Endothelial cell of umbilical vein (primary cell): ENCODE measurements at regions not wholly inside any gene's neighbourhood (a gene's known extent, or its start where the extent isn't known, plus 50 kb on each side); places are given as distances from the start of the nearest gene placed in this dataset.

ENCODE experiments used
- BruUV-seq: library from RNA; stranded (reverse); fragments of 400-500 nt; replicated peaks from 2 replicates; lab custom pipeline; 2021; lab: Mats Ljungman, UMichigan
- CTCF ChIA-PET: fragments of 300-600, 350-600 bp; sonication (Branson Sonifier 250); formaldehyde crosslinking; loops from one replicate; lab custom pipeline; 2021; ENCODE audit warnings: antibody characterized with exemption, inconsistent platforms; lab: Charles Lee
- POLR2A ChIA-PET: fragments of 300-600, 350-600 bp; sonication (Branson Sonifier 250); formaldehyde crosslinking; loops from one replicate; lab custom pipeline; 2021; ENCODE audit warnings: antibody characterized with exemption, inconsistent platforms; lab: Charles Lee
- DNase-seq: peaks from one replicate; pipeline ENCODE4 v3.0.0-alpha.2; 2011; ENCODE audit warnings: low read depth, low spot score
- FAIRE-seq: peaks from 2 replicates; lab custom pipeline; 2011; peaks lifted over from hg19 to GRCh38; lab: Jason Lieb, UNC
- H2AFZ ChIP-seq: 2 replicates; pipeline ENCODE4 v1.6.0; 2012; ENCODE audit warnings: low read depth, low read length, control low read depth, inconsistent platforms
- H3K27ac ChIP-seq: 2 replicates; pipeline ENCODE4 v1.5.1; 2011; ENCODE audit warnings: low read depth, mild to moderate bottlenecking, control low read depth, low read length, moderate library complexity; ENCODE audit not compliant: insufficient read depth
- H3K27me3 ChIP-seq, 2 experiments: 2 replicates each; pipeline versions ENCODE4 v1.6.0 to v1.6.1; 2011; ENCODE audit warnings: low read length in 2 of 2, mixed read lengths in 1 of 2; ENCODE audit not compliant: control insufficient read depth in 2 of 2, insufficient read depth in 2 of 2
- H3K36me3 ChIP-seq, 2 experiments: 2 replicates in 1 of 2; 3 replicates in 1 of 2; pipeline ENCODE4 v1.5.1; 2011; ENCODE audit warnings: low read length in 2 of 2, mild to moderate bottlenecking in 1 of 2, moderate library complexity in 1 of 2; ENCODE audit not compliant: control insufficient read depth in 2 of 2, insufficient read depth in 2 of 2; ENCODE audit errors: extremely low read depth in 1 of 2
- H3K4me1 ChIP-seq: 3 replicates; pipeline ENCODE4 v1.5.1; 2011; ENCODE audit warnings: mild to moderate bottlenecking, low read length; ENCODE audit not compliant: control insufficient read depth, insufficient read depth; ENCODE audit errors: extremely low read depth
- H3K4me2 ChIP-seq: 2 replicates; pipeline ENCODE4 v1.6.1; 2011; ENCODE audit warnings: low read length, control low read depth, mixed read lengths; ENCODE audit not compliant: insufficient read depth
- H3K4me3 ChIP-seq, 3 experiments: fragments of 200-600 bp in 1 of 3; sonication (generic), shearing (Covaris generic) in 1 of 3; replicated peaks in 1 of 3; 2 replicates each; pipeline ENCODE4 v1.5.1; 2011 to 2016; ENCODE audit warnings: control low read depth in 3 of 3, low read length in 3 of 3, mild to moderate bottlenecking in 2 of 3, inconsistent platforms in 1 of 3, low read depth in 1 of 3, moderate library complexity in 1 of 3; ENCODE audit not compliant: insufficient read depth in 1 of 3
- H3K79me2 ChIP-seq: 2 replicates; pipeline ENCODE4 v1.6.0; 2012; ENCODE audit warnings: low read length, inconsistent platforms; ENCODE audit not compliant: control insufficient read depth, insufficient read depth
- H3K9ac ChIP-seq: replicated peaks from 2 replicates; pipeline ENCODE3; 2011; ENCODE audit warnings: low read length, control low read depth; ENCODE audit not compliant: insufficient read depth; ENCODE audit errors: extremely low read depth
- H3K9me1 ChIP-seq: replicated peaks from 3 replicates; pipeline ENCODE4 v1.6.0; 2011; ENCODE audit warnings: mild to moderate bottlenecking, low read length; ENCODE audit not compliant: control insufficient read depth, insufficient read depth; ENCODE audit errors: extremely low read depth
- H3K9me3 ChIP-seq: replicated peaks from 2 replicates; pipeline ENCODE4 v1.5.1; 2012; ENCODE audit warnings: low read length, inconsistent platforms; ENCODE audit not compliant: control insufficient read depth, insufficient read depth
- H4K20me1 ChIP-seq: replicated peaks from 2 replicates; pipeline ENCODE3; 2011; ENCODE audit warnings: mild to moderate bottlenecking, low read length; ENCODE audit not compliant: control insufficient read depth, insufficient read depth; ENCODE audit errors: extremely low read depth
- EZH2 ChIP-seq: IDR thresholded peaks from 2 replicates; pipeline ENCODE4 v1.6.1; 2012; ENCODE audit warnings: borderline replicate concordance, low read depth, mild to moderate bottlenecking, moderate library complexity, low read length, inconsistent platforms; ENCODE audit not compliant: severe bottlenecking
- FOS ChIP-seq: IDR thresholded peaks from 2 replicates; pipeline ENCODE4 v1.6.1; 2011; ENCODE audit warnings: mild to moderate bottlenecking, low read length, moderate library complexity, borderline replicate concordance; ENCODE audit not compliant: insufficient read depth
- GATA2 ChIP-seq: IDR thresholded peaks from 2 replicates; pipeline ENCODE4 v1.7.0; 2011; ENCODE audit warnings: low read depth, mild to moderate bottlenecking, moderate library complexity, mixed read lengths, low read length; ENCODE audit not compliant: insufficient read length, insufficient read depth
- JUN ChIP-seq: IDR thresholded peaks from 2 replicates; pipeline ENCODE4 v1.6.1; 2011; ENCODE audit warnings: borderline replicate concordance, low read depth; ENCODE audit not compliant: insufficient read length, insufficient read depth
- MYC ChIP-seq: IDR thresholded peaks from one replicate; pipeline ENCODE4 v1.6.1; 2011; ENCODE audit warnings: mild to moderate bottlenecking, low read depth, low read length
- POLR2A ChIP-seq: IDR thresholded peaks from 2 replicates; pipeline ENCODE4 v1.6.1; 2012; ENCODE audit warnings: low read depth, mild to moderate bottlenecking, control low read depth, low read length
- POLR2AphosphoS5 ChIP-seq: IDR thresholded peaks from 2 replicates; pipeline ENCODE4 v1.6.1; 2012; ENCODE audit warnings: low read depth, mild to moderate bottlenecking, control low read depth, low read length, moderate library complexity; ENCODE audit not compliant: insufficient read depth
- dilution Hi-C: fragments of 300-500 bp; cut with MboI; formaldehyde crosslinking; loops from one replicate; pipeline ENCODE4 v1.15.0; 2019; ENCODE audit warnings: low sequenced_read_pairs; ENCODE audit not compliant: extremely low pct_ligation_motif_present
- intact Hi-C: fragments of 100-400 bp; cut with micrococcal nuclease; formaldehyde crosslinking; loops from one replicate; pipeline ENCODE4 v1.10.0; 2022
- TF ChIP-seq, protein P1 (sequence below), 2 donors: IDR thresholded peaks; 1 replicate in 1 of 2; 2 replicates in 1 of 2; pipeline ENCODE4 v1.5.1; 2011; ENCODE audit warnings: low read length in 2 of 2, mild to moderate bottlenecking in 2 of 2, moderate library complexity in 2 of 2, control low read depth in 1 of 2, inconsistent platforms in 1 of 2, low read depth in 1 of 2; ENCODE audit not compliant: insufficient read depth in 1 of 2; ENCODE audit errors: extremely low read depth in 1 of 2
- TF ChIP-seq, protein P2 (sequence below): IDR thresholded peaks from 2 replicates; pipeline ENCODE4 v1.6.1; 2011; ENCODE audit not compliant: insufficient read depth, insufficient read length

DNA sequence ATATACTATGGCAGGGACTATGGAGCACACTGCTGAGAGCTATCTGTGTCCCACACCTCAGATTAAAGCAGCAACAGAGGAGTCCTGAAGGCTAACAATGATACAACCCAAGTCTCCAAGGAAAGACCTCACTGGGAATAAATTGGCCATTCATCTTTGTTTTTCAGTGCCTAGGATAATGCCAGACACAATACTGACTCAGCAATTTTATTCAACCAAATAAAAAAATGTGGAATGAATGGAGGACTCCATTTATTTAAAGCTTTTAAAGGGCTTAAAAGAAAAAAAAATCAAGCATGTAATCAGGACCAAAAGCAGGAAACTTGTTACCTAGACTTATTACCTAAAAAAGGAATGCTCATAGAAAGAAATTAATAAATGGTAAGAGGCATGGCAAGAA lies 960.5 kb downstream of the PCDH17 start:
- H3K9ac ChIP-seq: no peak overlapping the region
- TF ChIP-seq JUN (no peak), POLR2A (no peak), MYC (no peak), FOS (no peak), GATA2 (no peak), POLR2AphosphoS5 (no peak), EZH2 (no peak)
- TF ChIP-seq, protein P1, sequence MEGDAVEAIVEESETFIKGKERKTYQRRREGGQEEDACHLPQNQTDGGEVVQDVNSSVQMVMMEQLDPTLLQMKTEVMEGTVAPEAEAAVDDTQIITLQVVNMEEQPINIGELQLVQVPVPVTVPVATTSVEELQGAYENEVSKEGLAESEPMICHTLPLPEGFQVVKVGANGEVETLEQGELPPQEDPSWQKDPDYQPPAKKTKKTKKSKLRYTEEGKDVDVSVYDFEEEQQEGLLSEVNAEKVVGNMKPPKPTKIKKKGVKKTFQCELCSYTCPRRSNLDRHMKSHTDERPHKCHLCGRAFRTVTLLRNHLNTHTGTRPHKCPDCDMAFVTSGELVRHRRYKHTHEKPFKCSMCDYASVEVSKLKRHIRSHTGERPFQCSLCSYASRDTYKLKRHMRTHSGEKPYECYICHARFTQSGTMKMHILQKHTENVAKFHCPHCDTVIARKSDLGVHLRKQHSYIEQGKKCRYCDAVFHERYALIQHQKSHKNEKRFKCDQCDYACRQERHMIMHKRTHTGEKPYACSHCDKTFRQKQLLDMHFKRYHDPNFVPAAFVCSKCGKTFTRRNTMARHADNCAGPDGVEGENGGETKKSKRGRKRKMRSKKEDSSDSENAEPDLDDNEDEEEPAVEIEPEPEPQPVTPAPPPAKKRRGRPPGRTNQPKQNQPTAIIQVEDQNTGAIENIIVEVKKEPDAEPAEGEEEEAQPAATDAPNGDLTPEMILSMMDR (IDR thresholded peaks at IDR 0.05; ENCODE audit: extremely low read depth in 1 of 2, insufficient read depth in 1 of 2, low read depth in 1 of 2, low read length in 2 of 2): no peak
- TF ChIP-seq, protein P2, sequence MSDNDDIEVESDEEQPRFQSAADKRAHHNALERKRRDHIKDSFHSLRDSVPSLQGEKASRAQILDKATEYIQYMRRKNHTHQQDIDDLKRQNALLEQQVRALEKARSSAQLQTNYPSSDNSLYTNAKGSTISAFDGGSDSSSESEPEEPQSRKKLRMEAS: no peak
- H2AFZ ChIP-seq: no peak overlapping the region
- H3K4me3 ChIP-seq: no peak overlapping the region
- no peak overlapping the region for H3K4me2 ChIP-seq
- H3K27me3 ChIP-seq: no peaks in the 10 kb centered on the region
- DNase-seq (no peak), FAIRE-seq (no peak)
- no peaks in the 10 kb centered on the region for H4K20me1 ChIP-seq
- ChIA-PET POLR2A (no interaction called here), CTCF (no interaction called here)
- no peaks in the 10 kb centered on the region for H3K4me1 ChIP-seq
- no TSS peak for BruUV-seq
- H3K9me1 ChIP-seq: no peaks in the 10 kb centered on the region
- dilution Hi-C loops (no loop called here), intact Hi-C loops (no loop called here)
- no peaks in the 10 kb centered on the region for H3K9me3 ChIP-seq
- no peaks in the 10 kb centered on the region for H3K79me2 ChIP-seq
- no peak overlapping the region for H3K27ac ChIP-seq
- H3K36me3 ChIP-seq: no peaks in the 10 kb centered on the region
